ENCODE measurements at regions not wholly inside any gene's neighbourhood (a gene's known extent, or its start where the extent isn't known, plus 50 kb on each side); places are given as distances from the start of the nearest gene placed in this dataset.

DNA sequence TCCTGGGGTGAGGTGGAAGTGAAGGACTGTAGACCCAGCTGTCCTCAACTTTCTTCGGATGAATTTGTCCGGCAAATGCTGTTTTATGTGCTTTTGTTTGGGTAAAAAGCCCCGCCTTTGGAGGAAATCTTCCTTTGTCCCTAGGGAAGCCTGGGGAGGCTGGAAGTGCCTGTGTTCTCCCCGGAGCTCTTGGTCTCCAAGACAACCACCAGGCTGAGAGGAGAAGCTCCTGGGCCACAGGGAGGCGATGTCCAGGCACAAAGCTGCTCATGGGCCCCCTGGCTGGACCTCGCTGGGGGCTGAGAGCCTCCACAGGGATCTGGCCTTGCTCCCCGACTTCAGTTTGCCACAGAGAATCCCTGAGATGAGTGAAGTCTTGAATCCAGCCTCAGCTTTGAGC lies 293.1 kb upstream of the N4BP1 start:
- H3K27me3 Mint-ChIP-seq = no peaks in the 10 kb centered on the region

GRCh38 chr16:48901712-48902374 lies 291.9 kb upstream of the N4BP1 start:
- POLR2A ChIA-PET = no interaction called here
- H3K4me3 Mint-ChIP-seq = no peak overlapping the region
- ATAC-seq (ENCODE audit: low read depth) (no peak), DNase-seq (no peak)
- CTCF ChIA-PET = no interaction called here
- intact Hi-C loops (cut with micrococcal nuclease) = no loop called here
- no peak overlapping the region for H3K27ac Mint-ChIP-seq
- no peaks in the 10 kb centered on the region for H3K27me3 Mint-ChIP-seq
- H3K9me3 Mint-ChIP-seq (ENCODE audit: insufficient read depth) = no peaks in the 10 kb centered on the region
- Histone ChIP-seq H3K27ac (ENCODE audit: low read length in 2 of 2) (no peak overlapping the region), H3K4me3 (ENCODE audit: control extremely low read depth in 1 of 5, extremely low read depth in 1 of 5, insufficient read depth in 1 of 5, low read depth in 2 of 5, low read length in 4 of 5) (no peak overlapping the region), H3K4me2 (replicated peaks; ENCODE audit: low read depth, low read length, poor library complexity, severe bottlenecking) (no peak overlapping the region), H3K4me1 (ENCODE audit: control insufficient read depth in 2 of 2, insufficient read depth in 2 of 2, low read length in 2 of 2) (no peaks in the 10 kb centered on the region), H2AFZ (ENCODE audit: insufficient read depth, low read depth, low read length, poor library complexity, severe bottlenecking) (no peak overlapping the region), H4K20me1 (ENCODE audit: control insufficient read depth, insufficient read depth, low read length, poor library complexity, severe bottlenecking) (no peaks in the 10 kb centered on the region), H3K36me3 (replicated peaks in 1 of 2; ENCODE audit: control extremely low read depth in 1 of 2, control insufficient read depth in 1 of 2, extremely low read depth in 1 of 2, insufficient read depth in 2 of 2, low read length in 1 of 2) (no peaks in the 10 kb centered on the region), H3K27me3 (replicated peaks in 1 of 4; ENCODE audit: control extremely low read depth in 1 of 4, control insufficient read depth in 3 of 4, insufficient read depth in 4 of 4, low read length in 3 of 4) (no peaks in the 10 kb centered on the region), H3K9ac (ENCODE audit: low read length) (no peak overlapping the region), H3K9me3 (ENCODE audit: control extremely low read depth in 1 of 3, control insufficient read depth in 2 of 3, insufficient read depth in 1 of 3, low read length in 2 of 3) (peaks cover 0 to 6% (median 0%) of the 10 kb centered on the region in 3 donors), H3K79me2 (ENCODE audit: control insufficient read depth, insufficient read depth, low read length) (no peaks in the 10 kb centered on the region)
- H3K4me1 Mint-ChIP-seq = no peaks in the 10 kb centered on the region
- no peak for TF ChIP-seq CTCF (IDR thresholded peaks at IDR 0.05)
- TF ChIP-seq EZH2 (IDR thresholded peaks at IDR 0.05; ENCODE audit: borderline replicate concordance, insufficient read depth, low read depth, low read length, poor library complexity, severe bottlenecking) = no peak
- 73% methylated on average over 5 of the region's 9 CpGs for WGBS (ENCODE audit: insufficient coverage)

More for the DNA sequence above, 293.1 kb upstream of the N4BP1 start:
- H3K27me3 ChIP-seq (replicated peaks in 1 of 4; ENCODE audit: control extremely low read depth in 1 of 4, control insufficient read depth in 3 of 4, insufficient read depth in 4 of 4, low read length in 3 of 4) = no peaks in the 10 kb centered on the region
- H3K36me3 ChIP-seq (replicated peaks in 1 of 2; ENCODE audit: control extremely low read depth in 1 of 2, control insufficient read depth in 1 of 2, extremely low read depth in 1 of 2, insufficient read depth in 2 of 2, low read length in 1 of 2) = no peaks in the 10 kb centered on the region
- Mint-ChIP-seq H3K9me3 (ENCODE audit: insufficient read depth) (no peaks in the 10 kb centered on the region), H3K27ac (no peak overlapping the region), H3K4me3 (no peak overlapping the region), H3K4me1 (no peaks in the 10 kb centered on the region)
- no peak for DNase-seq
- ChIA-PET POLR2A (no interaction called here), CTCF (no interaction called here)
- no peak overlapping the region for H2AFZ ChIP-seq (ENCODE audit: insufficient read depth, low read depth, low read length, poor library complexity, severe bottlenecking)
- peaks cover 0 to 6% (median 0%) of the 10 kb centered on the region in 3 donors for H3K9me3 ChIP-seq (ENCODE audit: control extremely low read depth in 1 of 3, control insufficient read depth in 2 of 3, insufficient read depth in 1 of 3, low read length in 2 of 3)
- no peak overlapping the region for H3K9ac ChIP-seq (ENCODE audit: low read length)
- no peak overlapping the region for H3K4me3 ChIP-seq (ENCODE audit: control extremely low read depth in 1 of 5, extremely low read depth in 1 of 5, insufficient read depth in 1 of 5, low read depth in 2 of 5, low read length in 4 of 5)
- H3K79me2 ChIP-seq (ENCODE audit: control insufficient read depth, insufficient read depth, low read length) = no peaks in the 10 kb centered on the region
- no peak for ATAC-seq (ENCODE audit: low read depth)
- intact Hi-C loops (cut with micrococcal nuclease) = no loop called here
- H3K4me2 ChIP-seq (replicated peaks; ENCODE audit: low read depth, low read length, poor library complexity, severe bottlenecking) = no peak overlapping the region
- H3K27ac ChIP-seq (ENCODE audit: low read length in 2 of 2) = no peak overlapping the region
- H4K20me1 ChIP-seq (ENCODE audit: control insufficient read depth, insufficient read depth, low read length, poor library complexity, severe bottlenecking) = no peaks in the 10 kb centered on the region
- TF ChIP-seq EZH2 (IDR thresholded peaks at IDR 0.05; ENCODE audit: borderline replicate concordance, insufficient read depth, low read depth, low read length, poor library complexity, severe bottlenecking) (no peak), CTCF (IDR thresholded peaks at IDR 0.05) (no peak)
- 48% methylated on average over 7 of the region's 7 CpGs for WGBS (ENCODE audit: insufficient coverage)
- no peaks in the 10 kb centered on the region for H3K4me1 ChIP-seq (ENCODE audit: control insufficient read depth in 2 of 2, insufficient read depth in 2 of 2, low read length in 2 of 2)

Measured in B cell (primary cell).